SU-DHL-6 (cell line): ENCODE measurements at regions not wholly inside any gene's neighbourhood (a gene's known extent, or its start where the extent isn't known, plus 50 kb on each side); places are given as distances from the start of the nearest gene placed in this dataset.

ENCODE experiments used
- H2AFZ ChIP-seq: fragments of 200-600 bp; sonication (generic); 2 replicates; pipeline ENCODE4 v1.6.1; 2014; ENCODE audit warnings: low read depth, mild to moderate bottlenecking, moderate library complexity, mixed read lengths, antibody characterized with exemption, low read length; ENCODE audit not compliant: severe bottlenecking
- H3F3A ChIP-seq: fragments of 200-600 bp; shearing (Covaris generic); 2 replicates; pipeline ENCODE4 v1.6.0; 2016; ENCODE audit warnings: antibody characterized with exemption, mild to moderate bottlenecking; ENCODE audit not compliant: insufficient read depth
- H3K27ac ChIP-seq: fragments of 200-600 bp; sonication (generic); 2 replicates; pipeline ENCODE4 v1.5.1; 2016; ENCODE audit warnings: low read depth, mild to moderate bottlenecking, low read length, moderate library complexity, mixed read lengths
- H3K27me3 ChIP-seq: fragments of 200-600 bp; sonication (generic), shearing (Covaris generic); 2 replicates; pipeline ENCODE4 v1.6.0; 2014; ENCODE audit warnings: mild to moderate bottlenecking, low read length
- H3K36me3 ChIP-seq: fragments of 200-600 bp; sonication (generic); 2 replicates; pipeline ENCODE4 v1.6.1; 2014; ENCODE audit warnings: mild to moderate bottlenecking, low read length, mixed read lengths
- H3K4me2 ChIP-seq: fragments of 300-600, 200-600 bp; shearing (Covaris generic), sonication (generic); 2 replicates; pipeline ENCODE4 v1.6.0; 2014; ENCODE audit warnings: low read length, low read depth, mild to moderate bottlenecking; ENCODE audit not compliant: poor library complexity, severe bottlenecking
- H3K4me3 ChIP-seq: fragments of 200-600 bp; sonication (generic); 2 replicates; pipeline ENCODE4 v1.5.1; 2014; ENCODE audit warnings: antibody characterized with exemption, low read length, mild to moderate bottlenecking, mixed read lengths; ENCODE audit not compliant: insufficient read depth, poor library complexity, severe bottlenecking
- H3K79me2 ChIP-seq: fragments of 200-600 bp; sonication (generic); 2 replicates; pipeline ENCODE4 v1.6.1; 2014; ENCODE audit warnings: mild to moderate bottlenecking, low read length, moderate library complexity; ENCODE audit not compliant: insufficient read depth
- H3K9ac ChIP-seq: fragments of 200-600 bp; sonication (generic); 2 replicates; pipeline ENCODE4 v1.7.0; 2014; ENCODE audit warnings: mild to moderate bottlenecking, low read length
- H3K9me2 ChIP-seq: fragments of 200-600 bp; sonication (generic); replicated peaks from 2 replicates; pipeline ENCODE4 v1.6.1; 2014; ENCODE audit warnings: low read length; ENCODE audit not compliant: insufficient read depth
- H3K9me3 ChIP-seq: fragments of 200-600 bp; sonication (generic); 2 replicates; pipeline ENCODE4 v1.6.1; 2014; ENCODE audit warnings: low read length, mixed read lengths; ENCODE audit not compliant: insufficient read depth
- H4K20me1 ChIP-seq: fragments of 200-600 bp; sonication (generic); 2 replicates; pipeline ENCODE4 v1.6.1; 2014; ENCODE audit warnings: low read depth, mild to moderate bottlenecking, antibody characterized with exemption, low read length, moderate library complexity, mixed read lengths
- EZH2phosphoT487 ChIP-seq: fragments of 200-600 bp; sonication (generic), shearing (Covaris generic); conservative IDR thresholded peaks from 2 replicates; pipeline ENCODE4 v1.6.1; 2018; ENCODE audit warnings: mild to moderate bottlenecking, antibody characterized with exemption, low read length, moderate library complexity, mixed read lengths
- TF ChIP-seq, protein P1 (sequence below): fragments of 200-600 bp; sonication (generic); IDR thresholded peaks from one replicate; pipeline ENCODE4 v1.5.1; 2017; ENCODE audit warnings: antibody characterized with exemption, mild to moderate bottlenecking, low read length, moderate library complexity; ENCODE audit not compliant: insufficient read depth, poor library complexity, severe bottlenecking

DNA sequence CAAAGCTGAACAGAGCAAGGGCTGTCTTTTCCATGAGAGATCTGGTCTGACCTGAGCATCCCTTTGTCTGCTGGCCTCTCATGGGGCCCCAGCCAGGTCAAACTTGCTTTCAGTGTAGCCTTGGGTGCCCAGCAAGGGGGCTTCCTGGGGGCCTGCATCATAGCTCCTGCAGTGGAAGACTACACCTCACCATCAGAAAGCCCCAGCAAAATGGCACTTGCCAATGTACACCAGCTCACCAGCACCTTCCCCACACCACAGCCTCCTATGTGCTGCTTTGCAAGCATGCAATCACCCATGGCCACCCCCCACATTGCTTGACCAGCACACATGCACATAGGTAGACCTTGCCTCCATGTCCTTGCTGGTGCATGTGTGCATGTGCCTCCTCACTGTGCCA lies 1478.1 kb downstream of the FSTL5 start:
- Histone ChIP-seq H3K9me2 (no peaks in the 10 kb centered on the region), H3K4me2 (no peak overlapping the region), H3K36me3 (no peaks in the 10 kb centered on the region; the same call in 1 of the 2 replicates), H2AFZ (no peak overlapping the region), H4K20me1 (no peaks in the 10 kb centered on the region), H3K27me3 (no peaks in the 10 kb centered on the region), H3K4me3 (no peak overlapping the region), H3K9me3 (no peaks in the 10 kb centered on the region), H3K27ac (no peak overlapping the region), H3K9ac (no peak overlapping the region), H3F3A (no peaks in the 10 kb centered on the region), H3K79me2 (no peaks in the 10 kb centered on the region)
- TF ChIP-seq, protein P1, sequence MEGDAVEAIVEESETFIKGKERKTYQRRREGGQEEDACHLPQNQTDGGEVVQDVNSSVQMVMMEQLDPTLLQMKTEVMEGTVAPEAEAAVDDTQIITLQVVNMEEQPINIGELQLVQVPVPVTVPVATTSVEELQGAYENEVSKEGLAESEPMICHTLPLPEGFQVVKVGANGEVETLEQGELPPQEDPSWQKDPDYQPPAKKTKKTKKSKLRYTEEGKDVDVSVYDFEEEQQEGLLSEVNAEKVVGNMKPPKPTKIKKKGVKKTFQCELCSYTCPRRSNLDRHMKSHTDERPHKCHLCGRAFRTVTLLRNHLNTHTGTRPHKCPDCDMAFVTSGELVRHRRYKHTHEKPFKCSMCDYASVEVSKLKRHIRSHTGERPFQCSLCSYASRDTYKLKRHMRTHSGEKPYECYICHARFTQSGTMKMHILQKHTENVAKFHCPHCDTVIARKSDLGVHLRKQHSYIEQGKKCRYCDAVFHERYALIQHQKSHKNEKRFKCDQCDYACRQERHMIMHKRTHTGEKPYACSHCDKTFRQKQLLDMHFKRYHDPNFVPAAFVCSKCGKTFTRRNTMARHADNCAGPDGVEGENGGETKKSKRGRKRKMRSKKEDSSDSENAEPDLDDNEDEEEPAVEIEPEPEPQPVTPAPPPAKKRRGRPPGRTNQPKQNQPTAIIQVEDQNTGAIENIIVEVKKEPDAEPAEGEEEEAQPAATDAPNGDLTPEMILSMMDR, result no peak
- TF ChIP-seq EZH2phosphoT487, result no peak

DNA sequence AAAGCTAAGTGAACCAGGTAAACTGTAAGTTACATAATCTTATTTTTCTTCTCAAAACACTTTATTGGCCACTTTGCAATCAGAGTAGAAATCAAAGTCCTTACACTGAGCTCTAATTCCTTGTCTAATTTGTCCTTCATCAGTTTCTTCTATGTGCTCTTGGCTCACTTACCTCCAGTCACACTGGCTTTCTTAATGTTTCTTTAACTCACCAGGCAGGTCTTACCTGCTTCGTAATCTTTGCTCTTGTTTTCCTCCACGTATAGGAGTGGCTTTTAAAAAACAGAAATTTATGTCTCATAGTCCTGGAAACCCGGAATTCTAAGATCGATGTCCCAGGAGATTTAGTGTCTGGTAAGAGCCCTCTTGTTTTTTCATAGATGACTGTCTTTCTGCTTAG lies 1462.1 kb downstream of the FSTL5 start:
- Histone ChIP-seq H3K79me2 (no peaks in the 10 kb centered on the region), H3K36me3 (no peaks in the 10 kb centered on the region), H3K9me2 (no peaks in the 10 kb centered on the region), H3F3A (no peaks in the 10 kb centered on the region), H3K4me2 (no peak overlapping the region), H4K20me1 (no peaks in the 10 kb centered on the region), H2AFZ (no peak overlapping the region), H3K27me3 (no peaks in the 10 kb centered on the region), H3K27ac (no peak overlapping the region), H3K9ac (no peak overlapping the region), H3K9me3 (peaks cover 4% of the 10 kb centered on the region; the same call in 1 of the 2 replicates), H3K4me3 (no peak overlapping the region)
- TF ChIP-seq, protein P1, result no peak
- TF ChIP-seq EZH2phosphoT487, result no peak

DNA sequence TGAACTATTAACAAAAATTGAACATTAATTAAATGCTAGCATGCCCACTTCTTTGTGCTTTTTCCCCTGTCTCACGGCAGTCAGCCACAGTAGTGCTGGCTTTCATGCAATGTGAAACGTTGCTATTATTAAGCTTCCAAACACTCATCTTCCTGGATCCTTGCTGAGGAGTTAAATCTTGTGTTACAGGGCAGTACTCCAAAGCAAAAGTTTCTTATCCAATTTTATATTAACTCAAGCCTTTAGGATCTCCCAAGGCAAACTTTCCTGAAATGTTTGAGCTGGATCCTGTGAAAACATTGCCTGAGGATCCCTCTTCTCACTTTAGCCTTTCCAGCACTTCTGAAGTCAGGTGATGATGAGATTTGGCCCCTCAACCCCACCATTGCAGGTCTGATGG lies 1454.8 kb downstream of the FSTL5 start:
- Histone ChIP-seq H3K4me2 (no peak overlapping the region), H3F3A (no peaks in the 10 kb centered on the region), H2AFZ (no peak overlapping the region), H3K36me3 (no peaks in the 10 kb centered on the region), H4K20me1 (no peaks in the 10 kb centered on the region), H3K27me3 (no peaks in the 10 kb centered on the region), H3K9ac (no peak overlapping the region), H3K79me2 (no peaks in the 10 kb centered on the region), H3K4me3 (no peak overlapping the region), H3K27ac (no peak overlapping the region), H3K9me2 (no peaks in the 10 kb centered on the region), H3K9me3 (no peaks in the 10 kb centered on the region)
- TF ChIP-seq, protein P1, result no peak
- no peak for TF ChIP-seq EZH2phosphoT487
